ENCODE measurements at regions not wholly inside any gene's neighbourhood (a gene's known extent, or its start where the extent isn't known, plus 50 kb on each side); places are given as distances from the start of the nearest gene placed in this dataset.

DNA sequence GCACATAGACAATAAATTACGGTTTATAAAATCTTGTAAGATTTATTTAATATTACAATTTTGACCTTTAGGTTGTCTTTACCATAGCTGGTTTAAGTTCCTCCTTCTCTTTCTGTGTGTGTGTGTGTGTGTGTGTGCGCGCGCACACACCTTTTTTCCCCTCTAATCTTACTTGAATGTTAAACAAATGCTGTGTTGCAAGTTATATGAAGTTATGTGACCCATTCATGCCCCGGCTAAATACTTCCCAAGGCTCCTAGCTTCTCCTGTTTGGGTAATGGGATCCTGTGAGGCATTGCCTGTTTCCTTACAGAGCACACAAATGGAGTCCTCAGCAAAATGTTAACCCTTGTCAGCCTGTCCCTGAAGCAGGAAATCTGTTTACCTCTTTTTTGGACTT, 125.6 kb upstream of the ZNF608 start:
- H3K27me3 ChIP-seq, result no peaks in the 10 kb centered on the region
- no peak overlapping the region for H3K4me3 ChIP-seq
- TF ChIP-seq, protein P1, sequence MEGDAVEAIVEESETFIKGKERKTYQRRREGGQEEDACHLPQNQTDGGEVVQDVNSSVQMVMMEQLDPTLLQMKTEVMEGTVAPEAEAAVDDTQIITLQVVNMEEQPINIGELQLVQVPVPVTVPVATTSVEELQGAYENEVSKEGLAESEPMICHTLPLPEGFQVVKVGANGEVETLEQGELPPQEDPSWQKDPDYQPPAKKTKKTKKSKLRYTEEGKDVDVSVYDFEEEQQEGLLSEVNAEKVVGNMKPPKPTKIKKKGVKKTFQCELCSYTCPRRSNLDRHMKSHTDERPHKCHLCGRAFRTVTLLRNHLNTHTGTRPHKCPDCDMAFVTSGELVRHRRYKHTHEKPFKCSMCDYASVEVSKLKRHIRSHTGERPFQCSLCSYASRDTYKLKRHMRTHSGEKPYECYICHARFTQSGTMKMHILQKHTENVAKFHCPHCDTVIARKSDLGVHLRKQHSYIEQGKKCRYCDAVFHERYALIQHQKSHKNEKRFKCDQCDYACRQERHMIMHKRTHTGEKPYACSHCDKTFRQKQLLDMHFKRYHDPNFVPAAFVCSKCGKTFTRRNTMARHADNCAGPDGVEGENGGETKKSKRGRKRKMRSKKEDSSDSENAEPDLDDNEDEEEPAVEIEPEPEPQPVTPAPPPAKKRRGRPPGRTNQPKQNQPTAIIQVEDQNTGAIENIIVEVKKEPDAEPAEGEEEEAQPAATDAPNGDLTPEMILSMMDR (IDR thresholded peaks at IDR 0.05), result no peak
- TF ChIP-seq POLR2A (IDR thresholded peaks at IDR 0.05), result no peak
- 95 to 98% (median 97%) methylated on average over 5 of the region's 5 CpGs for WGBS, 4 donors
- no peaks in the 10 kb centered on the region for H3K36me3 ChIP-seq
- no peak for DNase-seq
- ATAC-seq, result no peak
- intact Hi-C loops (cut with DNase I), result no loop called here
- no peak overlapping the region for H3K27ac ChIP-seq
- no peaks in the 10 kb centered on the region for H3K9me3 ChIP-seq
- peaks cover 0 to 36% (median 12%) of the 10 kb centered on the region in 12 donors for H3K4me1 ChIP-seq

DNA sequence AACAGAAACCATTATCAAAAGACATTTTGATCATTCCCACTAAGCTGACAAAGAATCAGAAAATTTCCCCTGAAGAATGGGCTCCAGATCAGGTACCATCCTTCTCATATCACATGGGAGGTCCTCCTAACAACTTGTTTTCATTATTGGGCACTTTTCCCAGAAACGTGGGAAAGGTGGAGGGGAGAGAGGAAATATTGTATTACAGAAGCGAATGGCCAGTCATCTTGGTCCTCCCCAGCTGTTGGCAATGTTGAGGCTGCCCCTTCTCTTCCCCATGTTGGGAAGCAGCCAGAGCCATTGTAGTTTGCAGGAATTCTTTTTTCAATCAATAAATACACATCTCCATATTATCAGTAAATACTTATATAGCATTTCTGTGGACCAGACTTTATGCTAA, 126.2 kb upstream of the ZNF608 start:
- H3K27ac ChIP-seq, result no peak overlapping the region
- H3K27me3 ChIP-seq, result no peaks in the 10 kb centered on the region
- H3K9me3 ChIP-seq, result no peaks in the 10 kb centered on the region
- ATAC-seq (no peak), DNase-seq (no peak)
- H3K4me3 ChIP-seq, result no peak overlapping the region
- 66 to 73% (median 67%) methylated on average over 2 of the region's 2 CpGs for WGBS, 4 donors
- TF ChIP-seq POLR2A (IDR thresholded peaks at IDR 0.05), result no peak
- TF ChIP-seq, protein P1 (IDR thresholded peaks at IDR 0.05), result no peak
- H3K36me3 ChIP-seq, result no peaks in the 10 kb centered on the region
- intact Hi-C loops (cut with DNase I), result no loop called here
- peaks cover 0 to 36% (median 11%) of the 10 kb centered on the region in 12 donors for H3K4me1 ChIP-seq

DNA sequence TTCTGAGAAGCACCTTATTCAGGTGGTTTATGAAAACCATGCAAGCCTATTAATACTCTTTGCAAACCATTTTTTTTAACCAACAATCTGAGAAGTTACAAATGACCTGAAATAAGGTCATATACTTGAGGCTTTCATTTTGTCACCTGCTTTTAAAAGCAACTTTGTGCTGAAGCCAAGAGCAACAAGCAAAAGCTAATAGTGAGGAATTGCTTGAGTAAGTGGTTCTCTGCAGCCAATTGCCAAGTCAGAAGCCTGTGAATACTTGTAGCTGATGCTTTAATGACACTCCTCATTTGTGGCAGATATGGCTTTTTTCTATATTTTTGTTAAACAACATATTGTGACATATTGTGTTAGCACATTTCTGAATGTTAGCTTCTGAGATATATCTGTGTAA, 126.7 kb upstream of the ZNF608 start:
- intact Hi-C loops (cut with DNase I), result no loop called here
- ATAC-seq (no peak), DNase-seq (no peak)
- TF ChIP-seq, protein P1 (IDR thresholded peaks at IDR 0.05), result no peak
- TF ChIP-seq POLR2A (IDR thresholded peaks at IDR 0.05), result no peak
- H3K4me1 ChIP-seq, result peaks cover 0 to 36% (median 11%) of the 10 kb centered on the region in 12 donors
- no peaks in the 10 kb centered on the region for H3K36me3 ChIP-seq
- H3K9me3 ChIP-seq, result no peaks in the 10 kb centered on the region
- no peak overlapping the region for H3K4me3 ChIP-seq
- H3K27ac ChIP-seq, result no peak overlapping the region
- H3K27me3 ChIP-seq, result no peaks in the 10 kb centered on the region

DNA sequence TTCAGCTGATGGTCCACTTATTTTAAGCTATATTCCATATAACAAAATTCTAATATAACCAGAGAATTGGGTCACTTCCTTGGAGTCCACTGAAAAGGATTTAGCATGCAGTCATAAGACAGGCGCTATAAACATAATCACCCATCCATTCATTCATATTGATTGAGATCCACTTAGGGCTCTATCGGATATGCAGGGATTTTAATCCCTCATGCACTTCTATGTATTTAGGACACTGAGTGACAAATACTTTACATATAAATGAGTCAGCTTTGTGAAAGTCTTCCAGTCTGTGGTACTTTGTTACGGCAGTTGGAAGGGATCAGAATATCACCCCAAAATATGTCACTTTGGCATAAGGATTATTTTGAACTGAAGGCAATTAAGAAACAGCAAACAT, 127.3 kb upstream of the ZNF608 start:
- H3K27ac ChIP-seq, result no peak overlapping the region
- TF ChIP-seq POLR2A (IDR thresholded peaks at IDR 0.05), result no peak
- TF ChIP-seq, protein P1 (IDR thresholded peaks at IDR 0.05), result no peak
- WGBS, 4 donors, result 95 to 98% (median 96%) methylated on average over 3 of the region's 3 CpGs
- no peaks in the 10 kb centered on the region for H3K36me3 ChIP-seq
- intact Hi-C loops (cut with DNase I), result no loop called here
- H3K4me1 ChIP-seq, result peaks cover 0 to 32% (median 11%) of the 10 kb centered on the region in 12 donors
- H3K4me3 ChIP-seq, result no peak overlapping the region
- no peak for DNase-seq
- ATAC-seq, result no peak
- H3K27me3 ChIP-seq, result no peaks in the 10 kb centered on the region
- no peaks in the 10 kb centered on the region for H3K9me3 ChIP-seq
